SW480 (cell line): ENCODE measurements at regions not wholly inside any gene's neighbourhood (a gene's known extent, or its start where the extent isn't known, plus 50 kb on each side); places are given as distances from the start of the nearest gene placed in this dataset.
"Not testable (repeated sequence)": the region's sequence is repeated elsewhere in the genome, so short reads cannot be mapped to it uniquely, and the experiment has no call there.

ENCODE experiments used
- DNase-seq: peaks from one replicate; pipeline ENCODE4 v3.0.0-alpha.2; 2016; ENCODE audit warnings: low spot score

- DNase-seq = no peak
These were observed 421.2 kb upstream of the EYS start for GRCh38 chr6:66128243-66128642.

GRCh38 chr6:66127061-66127460 lies 420.0 kb upstream of the EYS start:
- DNase-seq = no peak

- no peak for DNase-seq
These were observed 419.3 kb upstream of the EYS start for GRCh38 chr6:66126358-66126757.

GRCh38 chr6:66103954-66104353 lies 396.9 kb upstream of the EYS start:
- DNase-seq = no peak

GRCh38 chr6:66103354-66103753 lies 396.3 kb upstream of the EYS start:
- no peak for DNase-seq

GRCh38 chr6:66096679-66097078 lies 389.7 kb upstream of the EYS start:
- no peak for DNase-seq

DNA sequence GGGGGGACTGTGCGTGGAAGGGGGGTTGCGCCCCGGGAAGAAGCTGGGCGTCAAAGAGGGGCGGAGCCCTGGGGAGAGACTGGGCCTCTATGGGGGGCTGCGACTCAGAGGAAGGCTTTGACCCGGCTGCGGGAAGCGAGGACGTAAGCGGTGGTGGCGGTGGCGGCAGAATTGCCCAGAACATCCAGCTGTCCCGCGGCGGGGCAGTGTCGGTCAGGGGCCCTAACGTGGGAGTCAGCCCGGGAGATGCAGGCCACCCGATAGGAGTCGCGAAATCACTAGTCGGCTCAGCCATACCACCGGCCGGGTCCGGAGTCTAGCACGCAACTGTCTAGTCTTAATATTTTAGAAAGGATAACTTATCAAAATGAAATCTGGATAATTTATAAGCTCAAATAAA lies 387.6 kb upstream of the EYS start:
- no peak for DNase-seq

DNA sequence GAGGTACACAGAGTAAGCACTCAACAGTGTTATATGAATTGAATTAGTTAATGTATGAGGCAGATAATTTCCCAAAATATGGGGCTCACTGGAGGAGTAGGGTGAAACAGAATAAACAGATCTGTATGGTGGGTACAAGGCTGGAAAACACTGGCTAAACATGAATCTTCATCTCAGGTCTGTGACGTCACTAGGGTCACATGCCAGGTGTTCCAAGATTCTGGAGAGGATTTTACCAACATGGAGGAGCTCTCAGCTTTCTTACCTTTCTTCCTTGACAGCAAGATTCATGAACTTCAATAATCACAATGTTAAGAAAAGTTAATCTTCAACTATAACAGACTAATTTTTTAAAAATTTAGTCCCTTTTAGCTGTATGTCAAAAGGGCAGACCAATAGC lies 385.3 kb upstream of the EYS start:
- not testable (repeated sequence) for DNase-seq

DNA sequence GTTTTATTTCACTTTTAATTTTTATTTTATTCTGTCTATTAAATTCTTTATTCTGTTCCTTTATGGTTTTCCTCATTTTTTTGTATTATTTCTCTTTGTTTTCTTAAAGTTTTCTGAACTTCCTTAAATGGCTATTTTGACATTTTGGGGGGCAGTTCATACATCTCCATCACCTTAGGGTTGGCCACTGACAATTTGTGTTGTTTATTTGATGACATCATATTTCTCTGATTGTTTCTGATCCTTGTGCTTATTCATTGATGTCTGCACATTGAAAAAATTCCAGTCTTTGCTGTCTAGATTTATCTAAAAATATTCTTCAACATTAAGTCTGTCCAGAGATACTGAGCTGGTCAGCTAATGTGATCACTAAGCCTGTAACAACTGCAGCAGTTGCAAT lies 379.5 kb upstream of the EYS start:
- no peak for DNase-seq

GRCh38 chr6:66082914-66083313 lies 375.9 kb upstream of the EYS start:
- no peak for DNase-seq

GRCh38 chr6:66068907-66069306 lies 361.9 kb upstream of the EYS start:
- no peak for DNase-seq

DNA sequence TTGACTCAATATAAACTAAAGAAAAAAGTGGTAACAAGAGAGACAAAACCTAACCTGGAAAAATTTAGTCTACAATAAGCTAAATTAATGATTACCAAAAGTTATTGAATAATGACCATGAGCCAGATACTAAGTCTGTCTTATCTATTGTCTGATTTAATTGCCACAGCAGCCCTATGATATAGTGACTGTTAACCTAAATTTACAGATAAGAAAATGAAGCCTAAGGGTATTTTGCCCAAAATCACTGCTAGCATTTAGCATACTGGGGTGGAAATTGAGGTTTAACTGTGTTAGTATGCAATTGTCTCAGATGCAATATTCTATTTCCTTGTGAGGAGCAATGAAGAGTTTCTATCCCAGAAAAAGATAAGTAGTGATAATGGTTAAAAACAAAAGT lies 361.0 kb upstream of the EYS start:
- no peak for DNase-seq

DNA sequence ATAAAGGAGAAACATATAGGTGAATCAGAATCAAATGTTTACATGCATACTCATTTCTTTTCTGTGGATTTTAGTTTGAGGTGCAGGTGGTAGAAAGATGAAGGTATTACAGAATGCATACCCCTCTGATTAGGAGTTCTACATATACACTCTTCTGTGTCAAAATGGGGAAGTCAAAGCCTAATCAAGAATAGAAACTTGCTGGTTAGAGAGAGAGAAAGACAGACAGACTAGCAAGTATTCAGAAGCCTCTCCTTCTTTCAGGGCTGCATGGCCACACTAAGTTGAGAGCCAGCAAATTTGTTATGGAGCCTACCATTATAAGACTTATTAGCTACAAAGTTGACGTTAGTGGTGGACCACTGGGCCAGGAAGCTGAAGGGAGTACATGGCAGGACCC lies 358.3 kb upstream of the EYS start:
- DNase-seq = no peak

GRCh38 chr6:66057034-66057433 lies 350.0 kb upstream of the EYS start:
- DNase-seq = no peak

DNA sequence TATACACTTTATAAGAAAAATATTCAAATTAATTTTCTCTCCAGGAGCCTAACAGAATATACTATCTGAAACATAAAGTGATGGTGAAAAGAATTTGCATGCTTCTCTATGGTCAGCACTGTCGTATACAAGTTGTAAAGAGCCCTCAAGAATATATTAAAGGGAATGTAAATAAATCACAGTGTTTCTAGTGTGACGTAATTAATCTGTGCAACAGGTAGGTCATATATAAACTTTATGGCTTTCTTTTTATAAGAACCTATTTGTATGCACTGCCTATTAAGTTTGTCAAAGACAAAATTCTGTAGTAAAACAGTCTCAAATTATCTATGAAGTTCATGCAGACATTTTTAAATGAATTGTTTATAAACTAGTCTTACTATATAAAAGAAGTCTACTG lies 347.9 kb upstream of the EYS start:
- no peak for DNase-seq

- DNase-seq = no peak
These were observed 344.8 kb upstream of the EYS start for GRCh38 chr6:66051812-66052211.

- no peak for DNase-seq
These were observed 341.9 kb upstream of the EYS start for GRCh38 chr6:66048684-66049474.

GRCh38 chr6:66032626-66033025 lies 325.6 kb upstream of the EYS start:
- no peak for DNase-seq

DNA sequence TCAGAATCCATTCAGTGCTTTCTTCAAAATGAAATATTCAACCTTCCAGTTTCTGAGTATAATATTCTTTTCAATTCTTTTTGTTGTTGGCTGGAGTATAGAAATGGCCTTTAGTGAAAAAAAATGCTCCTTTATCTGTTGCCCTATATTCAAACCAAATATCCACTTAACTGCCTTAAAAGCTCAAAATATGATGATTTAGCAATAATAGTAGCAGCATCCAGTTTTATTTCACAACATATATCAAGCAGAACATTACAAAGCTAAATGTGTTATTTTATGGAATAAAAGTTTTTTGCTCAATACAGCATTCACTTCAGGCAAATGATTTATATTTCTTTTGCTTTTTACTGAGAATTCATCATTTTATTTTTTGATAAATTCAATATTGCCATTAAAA lies 322.4 kb upstream of the EYS start:
- no peak for DNase-seq

DNA sequence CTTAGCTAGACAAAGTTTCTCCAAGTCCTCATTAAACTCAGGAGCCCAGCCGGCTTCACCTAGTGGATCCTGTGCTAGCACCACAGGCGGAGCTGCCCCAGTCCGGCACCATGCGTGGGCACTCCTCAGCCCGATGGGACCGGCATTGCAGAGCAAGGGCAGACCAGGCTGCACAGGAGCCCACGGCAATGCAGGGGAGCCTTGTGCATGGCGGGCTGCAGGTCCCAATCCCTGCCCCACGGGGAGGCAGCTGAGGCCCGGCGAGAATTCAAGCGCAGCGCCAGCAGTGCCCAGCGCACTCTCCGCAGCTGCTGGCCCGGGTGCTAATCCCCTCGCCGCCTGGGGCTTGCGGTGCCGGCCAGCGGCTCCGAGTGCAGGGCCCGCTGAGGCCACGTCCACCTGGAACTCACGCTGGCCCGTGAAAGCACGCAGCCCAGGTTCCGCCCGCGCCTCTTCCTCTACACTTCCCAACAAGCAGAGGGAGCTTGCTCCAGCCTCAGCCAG lies 292.3 kb upstream of the EYS start:
- DNase-seq = no peak

DNA sequence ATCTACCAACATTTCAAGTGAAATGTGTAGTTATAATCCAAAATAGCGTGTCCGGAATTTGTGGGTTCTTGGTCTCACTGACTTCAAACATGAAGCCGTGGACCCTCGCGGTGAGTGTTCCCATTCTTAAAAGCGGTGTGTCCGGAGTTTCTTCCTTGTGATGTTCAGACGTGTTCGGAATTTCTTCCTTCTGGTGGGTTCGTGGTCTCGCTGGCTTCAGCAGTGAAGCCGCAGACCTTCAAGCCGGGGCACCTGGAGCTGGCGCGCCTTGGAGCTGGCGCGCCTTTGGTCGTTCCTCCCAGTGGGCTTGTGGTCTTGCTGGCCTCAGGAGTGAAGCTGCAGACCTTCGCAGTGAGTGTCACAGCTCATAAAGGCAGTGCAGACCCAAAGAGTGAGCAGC lies 291.5 kb upstream of the EYS start:
- no peak for DNase-seq

GRCh38 chr6:65997539-65997938 lies 290.5 kb upstream of the EYS start:
- no peak for DNase-seq

DNA sequence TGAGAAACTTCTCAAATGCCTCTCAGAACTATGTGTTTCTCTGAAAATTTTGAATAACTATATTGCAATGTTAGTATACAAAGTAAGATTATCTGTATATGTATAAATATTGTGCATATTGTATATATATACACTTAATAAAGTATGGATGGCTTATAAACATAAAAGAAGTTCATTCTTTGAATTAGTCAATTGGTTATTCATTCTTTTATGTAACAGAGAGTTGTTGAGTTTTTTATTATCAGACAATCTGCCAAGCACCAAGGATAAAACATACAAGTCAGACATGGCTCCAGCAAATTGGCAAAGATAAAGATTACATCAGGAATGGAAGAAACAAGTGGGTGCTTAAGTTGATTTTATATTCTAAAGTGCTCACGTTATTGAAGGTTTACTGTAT lies 289.1 kb upstream of the EYS start:
- DNase-seq = no peak

GRCh38 chr6:65989676-65990075 lies 282.6 kb upstream of the EYS start:
- no peak for DNase-seq
